ENCODE measurements at regions not wholly inside any gene's neighbourhood (a gene's known extent, or its start where the extent isn't known, plus 50 kb on each side); places are given as distances from the start of the nearest gene placed in this dataset.

DNA sequence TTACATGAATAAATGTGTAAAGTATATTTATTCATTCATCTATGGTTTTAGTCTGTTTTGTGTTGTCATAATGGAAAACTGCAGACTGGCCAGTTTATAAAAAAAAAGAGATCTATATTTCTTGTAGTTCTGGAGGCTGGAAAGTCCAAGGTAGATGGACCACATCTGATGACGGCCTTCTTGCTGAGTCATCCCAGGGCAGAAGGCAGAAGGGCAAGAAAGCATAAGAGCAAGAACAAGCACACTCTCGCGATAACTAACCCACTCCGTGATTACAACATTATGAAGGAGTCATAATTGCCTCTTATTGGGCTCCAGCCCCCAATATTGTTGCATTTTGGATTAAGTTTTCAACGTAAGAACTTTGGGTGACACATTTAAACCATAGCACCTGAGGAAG is 180.4 kb upstream of the DAB2 start:
- DNase-seq (ENCODE audit: low read depth) = no peak
- no peak overlapping the region for H3K4me3 ChIP-seq (ENCODE audit: low read depth, low read length)
- TF ChIP-seq, protein P1, sequence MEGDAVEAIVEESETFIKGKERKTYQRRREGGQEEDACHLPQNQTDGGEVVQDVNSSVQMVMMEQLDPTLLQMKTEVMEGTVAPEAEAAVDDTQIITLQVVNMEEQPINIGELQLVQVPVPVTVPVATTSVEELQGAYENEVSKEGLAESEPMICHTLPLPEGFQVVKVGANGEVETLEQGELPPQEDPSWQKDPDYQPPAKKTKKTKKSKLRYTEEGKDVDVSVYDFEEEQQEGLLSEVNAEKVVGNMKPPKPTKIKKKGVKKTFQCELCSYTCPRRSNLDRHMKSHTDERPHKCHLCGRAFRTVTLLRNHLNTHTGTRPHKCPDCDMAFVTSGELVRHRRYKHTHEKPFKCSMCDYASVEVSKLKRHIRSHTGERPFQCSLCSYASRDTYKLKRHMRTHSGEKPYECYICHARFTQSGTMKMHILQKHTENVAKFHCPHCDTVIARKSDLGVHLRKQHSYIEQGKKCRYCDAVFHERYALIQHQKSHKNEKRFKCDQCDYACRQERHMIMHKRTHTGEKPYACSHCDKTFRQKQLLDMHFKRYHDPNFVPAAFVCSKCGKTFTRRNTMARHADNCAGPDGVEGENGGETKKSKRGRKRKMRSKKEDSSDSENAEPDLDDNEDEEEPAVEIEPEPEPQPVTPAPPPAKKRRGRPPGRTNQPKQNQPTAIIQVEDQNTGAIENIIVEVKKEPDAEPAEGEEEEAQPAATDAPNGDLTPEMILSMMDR (IDR thresholded peaks at IDR 0.05; ENCODE audit: insufficient read depth, low read depth, low read length) = no peak

DNA sequence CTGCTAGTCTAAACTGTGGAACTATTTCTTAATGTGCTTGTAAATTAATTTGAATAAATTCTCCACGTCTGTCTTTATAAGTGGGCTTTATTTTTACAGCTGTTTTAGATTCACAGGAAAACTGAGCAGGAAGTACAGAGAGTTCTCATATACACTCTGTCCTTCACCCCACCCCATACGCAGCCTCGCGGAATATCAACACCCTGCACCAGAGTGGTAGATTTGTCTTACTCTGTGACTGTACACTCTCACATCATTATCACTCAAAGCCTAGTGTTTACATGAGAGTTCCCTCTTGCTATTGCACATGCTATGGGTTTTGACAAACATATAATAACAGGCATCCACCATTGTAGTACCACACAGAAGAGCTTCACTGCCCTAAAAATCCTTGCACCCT is 179.7 kb upstream of the DAB2 start:
- no peak overlapping the region for H3K4me3 ChIP-seq (ENCODE audit: low read depth, low read length)
- DNase-seq (ENCODE audit: low read depth) = no peak
- TF ChIP-seq, protein P1 (IDR thresholded peaks at IDR 0.05; ENCODE audit: insufficient read depth, low read depth, low read length) = no peak

DNA sequence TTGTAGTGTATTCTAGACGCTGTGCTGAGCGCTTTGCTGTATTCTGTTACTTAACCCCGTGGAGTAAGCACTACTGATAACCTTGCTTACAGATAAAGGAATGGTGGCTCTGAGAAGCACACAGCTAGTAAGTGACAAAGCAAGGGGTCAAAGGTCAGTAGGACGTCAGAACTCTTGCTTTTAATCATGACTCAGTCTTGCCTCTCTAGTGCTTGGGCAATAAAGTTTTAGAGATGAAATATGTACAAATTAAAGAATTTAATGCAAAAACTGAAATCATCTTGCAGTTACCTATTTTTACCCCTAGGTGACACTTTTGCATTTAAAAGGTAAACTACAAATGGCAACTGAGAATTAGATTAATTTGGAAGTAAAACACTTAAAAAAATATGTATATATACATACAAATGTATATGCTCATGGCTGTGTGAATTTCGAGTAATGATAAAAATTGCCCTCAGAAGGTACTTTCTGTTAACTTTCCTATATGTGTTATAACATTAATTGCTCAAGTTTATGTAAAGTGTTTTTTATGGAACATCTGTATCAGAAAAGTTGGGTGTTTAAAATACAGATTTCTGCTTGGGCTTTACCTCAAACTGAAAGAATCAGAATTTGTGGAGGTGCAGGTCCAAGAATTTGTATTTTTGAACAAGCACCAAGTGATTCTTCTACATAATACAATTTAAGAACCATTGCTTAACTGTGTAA is 175.1 kb upstream of the DAB2 start:
- DNase-seq (ENCODE audit: low read depth) = peak; percentile 62
- TF ChIP-seq, protein P1 (IDR thresholded peaks at IDR 0.05; ENCODE audit: insufficient read depth, low read depth, low read length) = peak; percentile 46
- no peak overlapping the region for H3K4me3 ChIP-seq (ENCODE audit: low read depth, low read length)

DNA sequence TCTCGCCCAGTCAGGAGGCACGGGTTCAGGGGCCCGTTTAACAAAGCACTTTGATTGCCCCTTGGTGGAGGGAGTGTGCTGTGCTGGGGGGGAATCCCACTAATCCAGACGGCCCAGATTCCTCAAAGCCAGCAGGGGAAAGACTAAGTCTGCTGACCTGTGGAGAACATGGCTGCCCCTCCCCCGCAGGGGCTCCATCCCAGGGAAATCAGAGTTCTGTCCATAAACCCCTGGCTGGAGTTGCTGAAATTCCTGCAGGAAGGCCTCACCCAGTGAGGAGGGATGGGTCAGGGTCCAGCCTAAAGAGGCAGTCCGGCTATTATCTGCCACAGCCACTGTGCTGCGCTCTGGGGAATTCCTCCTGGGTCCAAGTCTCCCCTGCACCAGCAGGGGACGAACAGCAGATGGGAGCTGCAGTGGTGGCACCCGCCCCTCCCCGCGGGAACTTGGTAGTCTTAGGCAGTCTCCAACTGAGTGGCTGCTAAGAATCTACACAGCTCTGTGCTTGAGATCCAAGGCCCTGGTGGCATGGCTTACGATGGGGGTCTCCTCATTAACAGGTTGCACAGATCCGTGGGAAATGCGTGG is 174.0 kb upstream of the DAB2 start:
- H3K4me3 ChIP-seq (ENCODE audit: low read depth, low read length) = no peak overlapping the region
- DNase-seq (ENCODE audit: low read depth) = no peak
- TF ChIP-seq, protein P1 (IDR thresholded peaks at IDR 0.05; ENCODE audit: insufficient read depth, low read depth, low read length) = no peak

DNA sequence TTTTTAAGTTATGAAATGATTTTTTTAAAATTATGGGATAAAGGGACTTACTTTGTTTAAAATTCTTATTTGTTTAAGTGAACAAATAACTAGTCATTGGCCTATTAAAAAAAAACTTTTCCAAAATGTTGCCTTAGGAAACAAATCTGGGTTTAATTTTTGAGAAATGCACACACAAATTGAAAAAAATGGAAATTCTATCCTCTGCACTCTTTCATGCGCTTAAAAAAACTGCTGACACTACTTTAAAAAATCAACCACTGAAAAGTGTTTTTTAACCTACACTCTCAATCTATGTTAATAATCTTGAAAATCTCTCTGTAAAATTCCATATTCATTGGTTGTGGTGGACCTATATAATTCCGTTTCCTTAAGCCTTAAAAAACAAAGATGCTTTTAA is 163.4 kb upstream of the DAB2 start:
- H3K4me3 ChIP-seq (ENCODE audit: low read depth, low read length) = no peak overlapping the region
- TF ChIP-seq, protein P1 (IDR thresholded peaks at IDR 0.05; ENCODE audit: insufficient read depth, low read depth, low read length) = no peak

DNA sequence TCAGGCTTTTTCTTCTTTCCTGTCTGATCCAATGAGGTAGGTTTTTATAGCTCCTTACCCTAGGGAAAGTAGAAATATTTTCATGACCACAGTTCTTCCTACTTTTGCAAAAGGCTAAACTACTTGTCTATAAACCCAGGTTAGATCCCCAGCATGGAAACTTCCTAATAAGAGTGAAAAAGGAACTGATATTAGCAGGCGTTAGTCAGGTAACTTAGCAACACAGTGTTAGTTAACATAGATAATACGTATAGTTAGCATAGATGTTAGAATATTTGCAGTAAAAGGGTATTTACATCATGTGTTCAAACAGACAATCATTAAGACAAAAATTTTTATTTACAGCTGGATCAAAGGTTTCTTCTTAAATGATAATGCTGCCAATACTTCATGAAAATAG is 162.9 kb upstream of the DAB2 start:
- DNase-seq (ENCODE audit: low read depth) = no peak

More for the DNA sequence above, 163.4 kb upstream of the DAB2 start:
- DNase-seq (ENCODE audit: low read depth) = no peak

More for the DNA sequence above, 162.9 kb upstream of the DAB2 start:
- H3K4me3 ChIP-seq (ENCODE audit: low read depth, low read length) = no peak overlapping the region
- TF ChIP-seq, protein P1 (IDR thresholded peaks at IDR 0.05; ENCODE audit: insufficient read depth, low read depth, low read length) = no peak
